Body of pancreas (tissue), 4 donors: ENCODE measurements at regions not wholly inside any gene's neighbourhood (a gene's known extent, or its start where the extent isn't known, plus 50 kb on each side); places are given as distances from the start of the nearest gene placed in this dataset.

Experiments used
- ATAC-seq: fragments of 150-250 bp; one replicate; pipeline ENCODE4 v1.9.1; 2016
- DNase-seq, 4 donors: peaks; one replicate each; pipeline ENCODE4 v3.0.0-alpha.2; 2019
- H3K27ac ChIP-seq, 4 donors: fragments of 200-600 bp; sonication (generic); 1 replicate in 3 of 4; 2 replicates in 1 of 4; pipeline versions ENCODE4 v1.5.1 to v1.6.1; 2016 to 2019; ENCODE audit warnings: mild to moderate bottlenecking in 1 of 4, mixed read lengths in 1 of 4, moderate library complexity in 1 of 4
- H3K27me3 ChIP-seq, 2 donors: fragments of 200-600 bp; sonication (generic); one replicate each; pipeline ENCODE4 v1.6.0; 2016; ENCODE audit warnings: mild to moderate bottlenecking in 1 of 2
- H3K36me3 ChIP-seq, 2 donors: fragments of 200-600 bp; sonication (generic); replicated peaks in 1 of 2; 2 replicates each; pipeline ENCODE4 v1.5.1; 2016; ENCODE audit warnings: low read depth in 2 of 2; ENCODE audit not compliant: insufficient read depth in 1 of 2
- H3K4me1 ChIP-seq: fragments of 200-600 bp; sonication (generic); one replicate; pipeline ENCODE4 v1.6.0; 2016
- H3K4me3 ChIP-seq, 2 donors: fragments of 200-600 bp; sonication (generic); 1 replicate in 1 of 2; 2 replicates in 1 of 2; pipeline ENCODE4 v1.5.1; 2016 to 2019
- H3K9me3 ChIP-seq, 3 donors: fragments of 200-600 bp; sonication (generic); 1 replicate in 2 of 3; 2 replicates in 1 of 3; pipeline ENCODE4 v1.5.1; 2016
- CTCF ChIP-seq, 7 experiments: fragments of 450-650 bp in 4 of 7; fragments of 200-600 bp in 3 of 7; sonication (generic) in 3 of 7; IDR thresholded peaks; one replicate each; pipeline ENCODE4 v1.5.1; 2016 to 2019; ENCODE audit warnings: antibody characterized with exemption in 7 of 7
- POLR2A ChIP-seq, 3 donors: fragments of 450-650 bp; IDR thresholded peaks; one replicate each; pipeline ENCODE4 v1.6.1; 2016; ENCODE audit warnings: antibody characterized with exemption in 3 of 3, mild to moderate bottlenecking in 2 of 3
- WGBS, 2 donors: methylation state at CpG; one replicate each; pipeline ENCODE4 v1.1.5; 2017; 5-methylcytosine and 5-hydroxymethylcytosine counted together
- intact Hi-C: fragments of 100-400 bp; cut with DNase I; formaldehyde crosslinking; loops from one replicate; pipeline ENCODE4 v1.15.1; 2023

- no peak for TF ChIP-seq POLR2A (IDR thresholded peaks at IDR 0.05)
- TF ChIP-seq CTCF (IDR thresholded peaks at IDR 0.05), result no peak
- peaks cover 37% of the 10 kb centered on the region for H3K4me1 ChIP-seq
- H3K27ac ChIP-seq, result peak overlapping the region in 3 of 4 donors; percentile 58 to 79 (median 63)
- peak; percentile 35 for ATAC-seq
- peak in 2 of 4 donors; percentile 16 to 25 for DNase-seq
- WGBS, 2 donors, result 42 to 49% methylated on average over 7 of the region's 7 CpGs
- no peaks in the 10 kb centered on the region for H3K9me3 ChIP-seq
- H3K36me3 ChIP-seq, result no peaks in the 10 kb centered on the region
- H3K4me3 ChIP-seq, result no peak overlapping the region
- intact Hi-C loops, result no loop called here
- H3K27me3 ChIP-seq, result no peaks in the 10 kb centered on the region
Observed at GRCh38 chr12:93127107-93127560, 198.0 kb upstream of the EEA1 start.

- ATAC-seq (peak; percentile 78), DNase-seq (peak; percentile 43 to 75 (median 59))
- peaks cover 31% of the 10 kb centered on the region for H3K4me1 ChIP-seq
- no peaks in the 10 kb centered on the region for H3K36me3 ChIP-seq
- no peaks in the 10 kb centered on the region for H3K9me3 ChIP-seq
- no peaks in the 10 kb centered on the region for H3K27me3 ChIP-seq
- 40 to 43% methylated on average over 16 of the region's 16 CpGs for WGBS, 2 donors
- TF ChIP-seq POLR2A (IDR thresholded peaks at IDR 0.05), result no peak
- peak in 6 of 7 experiments; percentile 8 to 58 (median 47) for TF ChIP-seq CTCF (IDR thresholded peaks at IDR 0.05)
- H3K27ac ChIP-seq, result peak overlapping the region; percentile 42 to 79 (median 60)
- intact Hi-C loops, result no loop called here
- no peak overlapping the region for H3K4me3 ChIP-seq
Observed at GRCh38 chr12:93127582-93128331, 198.7 kb upstream of the EEA1 start.

GRCh38 chr12:93128332-93128707 lies 199.2 kb upstream of the EEA1 start:
- peak in 2 of 4 donors; percentile 5 to 16 for DNase-seq

GRCh38 chr12:93130366-93131054 lies 201.4 kb upstream of the EEA1 start:
- H3K27ac ChIP-seq, result no peak overlapping the region
- TF ChIP-seq CTCF (IDR thresholded peaks at IDR 0.05) (no peak), POLR2A (IDR thresholded peaks at IDR 0.05) (no peak)
- H3K27me3 ChIP-seq, result no peaks in the 10 kb centered on the region
- no peaks in the 10 kb centered on the region for H3K9me3 ChIP-seq
- DNase-seq (no peak), ATAC-seq (no peak)
- H3K4me3 ChIP-seq, result no peak overlapping the region
- intact Hi-C loops, result no loop called here
- no peaks in the 10 kb centered on the region for H3K36me3 ChIP-seq
- WGBS, 2 donors, result 62 to 72% methylated on average over 4 of the region's 4 CpGs
- peaks cover 30% of the 10 kb centered on the region for H3K4me1 ChIP-seq

More at GRCh38 chr12:93128332-93128707, 199.2 kb upstream of the EEA1 start:
- peaks cover 25% of the 10 kb centered on the region for H3K4me1 ChIP-seq
- 78 to 86% methylated on average over 6 of the region's 6 CpGs for WGBS, 2 donors
- H3K9me3 ChIP-seq, result no peaks in the 10 kb centered on the region
- ATAC-seq, result peak; percentile 7
- intact Hi-C loops, result no loop called here
- no peaks in the 10 kb centered on the region for H3K36me3 ChIP-seq
- H3K27me3 ChIP-seq, result no peaks in the 10 kb centered on the region
- H3K4me3 ChIP-seq, result no peak overlapping the region
- TF ChIP-seq CTCF (IDR thresholded peaks at IDR 0.05) (no peak), POLR2A (IDR thresholded peaks at IDR 0.05) (no peak)
- H3K27ac ChIP-seq, result peak overlapping the region; percentile 42 to 79 (median 60)
